ENCODE measurements at regions not wholly inside any gene's neighbourhood (a gene's known extent, or its start where the extent isn't known, plus 50 kb on each side); places are given as distances from the start of the nearest gene placed in this dataset.

DNA sequence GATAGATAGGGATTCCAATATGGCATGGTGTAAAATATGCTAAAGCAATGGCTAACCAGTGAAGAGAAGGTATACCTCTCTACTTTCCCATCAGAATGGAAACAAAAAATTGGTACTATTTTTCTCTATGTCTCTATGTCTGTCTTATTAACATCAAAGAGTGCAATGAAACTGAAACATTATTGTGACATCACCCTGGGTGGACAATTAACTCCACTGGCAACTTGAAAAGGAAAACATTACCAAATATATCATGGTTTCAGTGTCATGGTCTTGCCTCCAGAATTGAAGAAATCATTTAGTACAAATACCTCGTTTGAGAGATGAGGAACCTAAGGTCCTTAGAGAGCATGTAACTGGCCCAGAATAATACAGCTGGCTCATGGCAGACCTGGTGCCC lies 1132.5 kb upstream of the MAP3K7 start:
- H3K4me3 ChIP-seq = no peak overlapping the region
- ATAC-seq (ENCODE audit: insufficient number of reproducible peaks, low FRiP score, low read depth) = no peak
- no peak for DNase-seq (ENCODE audit: low spot score)
- TF ChIP-seq, protein P1, sequence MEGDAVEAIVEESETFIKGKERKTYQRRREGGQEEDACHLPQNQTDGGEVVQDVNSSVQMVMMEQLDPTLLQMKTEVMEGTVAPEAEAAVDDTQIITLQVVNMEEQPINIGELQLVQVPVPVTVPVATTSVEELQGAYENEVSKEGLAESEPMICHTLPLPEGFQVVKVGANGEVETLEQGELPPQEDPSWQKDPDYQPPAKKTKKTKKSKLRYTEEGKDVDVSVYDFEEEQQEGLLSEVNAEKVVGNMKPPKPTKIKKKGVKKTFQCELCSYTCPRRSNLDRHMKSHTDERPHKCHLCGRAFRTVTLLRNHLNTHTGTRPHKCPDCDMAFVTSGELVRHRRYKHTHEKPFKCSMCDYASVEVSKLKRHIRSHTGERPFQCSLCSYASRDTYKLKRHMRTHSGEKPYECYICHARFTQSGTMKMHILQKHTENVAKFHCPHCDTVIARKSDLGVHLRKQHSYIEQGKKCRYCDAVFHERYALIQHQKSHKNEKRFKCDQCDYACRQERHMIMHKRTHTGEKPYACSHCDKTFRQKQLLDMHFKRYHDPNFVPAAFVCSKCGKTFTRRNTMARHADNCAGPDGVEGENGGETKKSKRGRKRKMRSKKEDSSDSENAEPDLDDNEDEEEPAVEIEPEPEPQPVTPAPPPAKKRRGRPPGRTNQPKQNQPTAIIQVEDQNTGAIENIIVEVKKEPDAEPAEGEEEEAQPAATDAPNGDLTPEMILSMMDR (IDR thresholded peaks at IDR 0.05) = no peak
- H3K4me1 ChIP-seq (ENCODE audit: control insufficient read depth in 1 of 2, low read depth in 2 of 2) = no peaks in the 10 kb centered on the region
- H3K27me3 ChIP-seq (replicated peaks; ENCODE audit: insufficient read depth) = no peaks in the 10 kb centered on the region
- no peaks in the 10 kb centered on the region for H3K36me3 ChIP-seq
- no peak overlapping the region for H3K27ac ChIP-seq
- no peaks in the 10 kb centered on the region for H3K9me3 ChIP-seq

DNA sequence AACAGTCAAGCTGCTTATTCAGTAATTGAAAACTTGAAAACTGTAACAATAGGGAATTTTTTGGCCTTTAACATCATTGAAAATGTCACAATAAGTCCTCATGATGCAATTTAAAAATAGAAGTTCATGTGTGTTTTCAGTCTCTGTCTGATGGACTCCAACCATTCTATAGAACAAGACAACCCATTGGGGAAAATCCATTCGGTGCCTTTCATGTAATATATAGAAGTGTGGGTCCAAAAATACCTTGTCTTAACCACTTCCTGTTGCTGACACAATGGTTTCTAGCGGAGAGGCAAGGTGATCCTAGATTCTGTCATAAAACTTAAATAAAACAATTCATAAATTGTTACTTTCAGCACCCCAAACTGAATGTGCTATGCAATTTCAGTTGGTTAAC lies 1131.3 kb upstream of the MAP3K7 start:
- DNase-seq (ENCODE audit: low spot score) (no peak), ATAC-seq (ENCODE audit: insufficient number of reproducible peaks, low FRiP score, low read depth) (no peak)
- no peaks in the 10 kb centered on the region for H3K9me3 ChIP-seq
- no peaks in the 10 kb centered on the region for H3K27me3 ChIP-seq (replicated peaks; ENCODE audit: insufficient read depth)
- no peaks in the 10 kb centered on the region for H3K36me3 ChIP-seq
- TF ChIP-seq, protein P1 (IDR thresholded peaks at IDR 0.05) = no peak
- H3K4me1 ChIP-seq (ENCODE audit: control insufficient read depth in 1 of 2, low read depth in 2 of 2) = no peaks in the 10 kb centered on the region
- no peak overlapping the region for H3K27ac ChIP-seq
- H3K4me3 ChIP-seq = no peak overlapping the region

DNA sequence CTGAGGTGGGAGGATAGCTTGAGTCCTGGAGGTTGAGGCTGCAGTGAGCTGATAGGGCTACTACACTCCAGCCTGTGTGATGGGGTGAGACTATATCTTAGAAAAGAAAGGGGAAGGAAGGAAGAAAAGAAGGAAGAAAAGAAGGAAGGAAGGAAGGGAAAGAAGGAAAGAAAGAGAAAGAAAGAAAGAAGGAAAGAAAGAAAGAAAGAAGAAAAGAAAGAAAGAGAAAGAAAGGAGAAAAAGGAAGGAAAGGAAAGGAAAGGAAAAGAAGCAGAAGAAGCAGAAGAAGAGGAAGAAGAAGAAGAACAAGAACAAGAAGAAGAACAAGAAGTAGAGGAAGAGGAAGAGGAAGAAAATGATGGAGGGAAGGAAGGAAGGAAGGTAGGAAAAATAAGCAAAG lies 1130.2 kb upstream of the MAP3K7 start:
- H3K36me3 ChIP-seq = no peaks in the 10 kb centered on the region
- no peak for ATAC-seq (ENCODE audit: insufficient number of reproducible peaks, low FRiP score, low read depth)
- H3K27me3 ChIP-seq (replicated peaks; ENCODE audit: insufficient read depth) = no peaks in the 10 kb centered on the region
- no peak overlapping the region for H3K4me3 ChIP-seq
- H3K9me3 ChIP-seq = no peaks in the 10 kb centered on the region
- no peak overlapping the region for H3K27ac ChIP-seq
- TF ChIP-seq, protein P1 (IDR thresholded peaks at IDR 0.05) = no peak
- no peak for DNase-seq (ENCODE audit: low spot score)
- H3K4me1 ChIP-seq (ENCODE audit: control insufficient read depth in 1 of 2, low read depth in 2 of 2) = no peaks in the 10 kb centered on the region

DNA sequence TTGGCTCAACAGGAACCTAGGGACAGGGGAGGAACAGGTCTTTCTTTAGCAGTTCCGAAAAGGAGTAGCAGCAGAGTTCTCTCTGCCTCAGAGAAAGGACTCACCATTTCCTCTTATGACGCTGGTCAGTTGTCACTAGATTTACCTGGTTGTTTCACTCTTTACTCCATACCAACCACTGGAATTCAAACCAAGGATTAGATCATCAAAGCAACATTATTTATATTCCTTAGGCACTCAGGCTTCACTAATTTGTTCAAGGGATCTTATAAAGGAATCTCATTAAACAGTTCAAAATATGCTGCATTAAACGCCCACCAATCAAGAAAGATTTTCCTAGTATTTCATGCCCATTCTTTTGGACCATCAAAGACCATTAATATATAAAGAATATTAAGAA lies 1129.5 kb upstream of the MAP3K7 start:
- no peaks in the 10 kb centered on the region for H3K27me3 ChIP-seq (replicated peaks; ENCODE audit: insufficient read depth)
- TF ChIP-seq, protein P1 (IDR thresholded peaks at IDR 0.05) = no peak
- no peaks in the 10 kb centered on the region for H3K36me3 ChIP-seq
- no peak overlapping the region for H3K27ac ChIP-seq
- no peaks in the 10 kb centered on the region for H3K9me3 ChIP-seq
- H3K4me1 ChIP-seq (ENCODE audit: control insufficient read depth in 1 of 2, low read depth in 2 of 2) = no peaks in the 10 kb centered on the region
- H3K4me3 ChIP-seq = no peak overlapping the region
- DNase-seq (ENCODE audit: low spot score) = no peak
- ATAC-seq (ENCODE audit: insufficient number of reproducible peaks, low FRiP score, low read depth) = no peak

DNA sequence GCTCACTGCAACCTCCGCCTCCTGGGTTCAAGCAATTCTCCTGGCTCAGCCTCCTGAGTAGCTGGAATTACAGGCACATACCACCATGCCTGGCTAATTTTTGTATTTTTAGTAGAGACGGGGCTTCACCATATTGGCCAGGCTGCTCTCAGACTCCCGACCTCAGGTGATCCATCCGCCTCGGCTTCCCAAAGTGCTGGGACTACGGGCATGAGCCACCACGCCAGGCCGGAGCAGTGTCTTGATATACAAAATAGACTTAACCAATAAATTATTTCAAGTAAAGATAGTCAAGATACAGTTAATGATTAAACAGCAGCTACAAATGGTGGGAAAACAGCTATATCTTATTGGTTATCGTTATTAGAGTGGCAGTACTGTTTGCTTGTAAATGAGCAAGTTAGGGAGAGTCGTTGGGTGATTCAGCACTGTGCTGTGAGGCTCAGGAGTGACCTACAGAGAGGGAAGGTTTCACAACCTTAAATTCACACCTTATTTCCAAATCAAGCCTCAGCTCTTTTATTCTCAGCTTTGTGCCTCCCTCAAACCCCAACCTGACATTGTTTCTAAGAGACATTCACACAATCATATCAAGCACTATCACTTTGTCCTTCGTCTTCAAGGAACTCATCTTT lies 1128.4 kb upstream of the MAP3K7 start:
- Histone ChIP-seq H3K4me3 (no peak overlapping the region), H3K27ac (no peak overlapping the region), H3K27me3 (replicated peaks; ENCODE audit: insufficient read depth) (no peaks in the 10 kb centered on the region), H3K4me1 (ENCODE audit: control insufficient read depth in 1 of 2, low read depth in 2 of 2) (no peaks in the 10 kb centered on the region), H3K9me3 (no peaks in the 10 kb centered on the region), H3K36me3 (no peaks in the 10 kb centered on the region)
- DNase-seq (ENCODE audit: low spot score) (no peak), ATAC-seq (ENCODE audit: insufficient number of reproducible peaks, low FRiP score, low read depth) (no peak)
- TF ChIP-seq, protein P1 (IDR thresholded peaks at IDR 0.05) = no peak

Data from thoracic aorta (tissue), 2 donors.